Stomach (tissue), 4 donors: ENCODE measurements at regions not wholly inside any gene's neighbourhood (a gene's known extent, or its start where the extent isn't known, plus 50 kb on each side); places are given as distances from the start of the nearest gene placed in this dataset.

Source experiments
- CTCF ChIP-seq, 7 experiments: fragments of 450-650 bp in 4 of 7; fragments of 200-600 bp in 3 of 7; sonication (generic) in 3 of 7; IDR thresholded peaks; one replicate each; pipeline ENCODE4 v1.5.1; 2016 to 2019; ENCODE audit warnings: antibody characterized with exemption in 7 of 7, control low read depth in 2 of 7, mild to moderate bottlenecking in 1 of 7
- POLR2AphosphoS5 ChIP-seq, 3 donors: sonication (generic); formaldehyde crosslinking; IDR thresholded peaks; one replicate each; pipeline ENCODE4 v1.6.1; 2016; ENCODE audit warnings: antibody characterized with exemption in 3 of 3

GRCh38 chr2:133867166-133867565, 298.9 kb upstream of the NCKAP5 start:
- no peak for TF ChIP-seq CTCF (IDR thresholded peaks at IDR 0.05)
- no peak for TF ChIP-seq POLR2AphosphoS5 (IDR thresholded peaks at IDR 0.05)
